IMR-90 (cell line): ENCODE measurements at regions not wholly inside any gene's neighbourhood (a gene's known extent, or its start where the extent isn't known, plus 50 kb on each side); places are given as distances from the start of the nearest gene placed in this dataset.

Source experiments
- ATAC-seq: fragments of 200-7000 bp; cut with Tn5 transposase; 2 replicates; pipeline ENCODE4 v1.9.1; 2020; ENCODE audit warnings: low read depth, mild to moderate bottlenecking, moderate library complexity
- BruUV-seq: library from RNA; stranded (reverse); fragments of 400-500 nt; replicated peaks from 2 replicates; lab custom pipeline; 2021; lab: Mats Ljungman, UMichigan
- CTCF ChIA-PET: fragments of 300-600 bp; formaldehyde crosslinking; extraction: SDS; loops from one replicate; lab custom pipeline; 2021; ENCODE audit warnings: antibody characterized with exemption; lab: Yijun Ruan, JAX
- POLR2A ChIA-PET: fragments of 300-600 bp; sonication (Branson Sonifier 250); formaldehyde crosslinking; loops from one replicate; lab custom pipeline; 2022; ENCODE audit warnings: antibody characterized with exemption; ENCODE audit not compliant: unreplicated experiment; lab: Charles Lee
- DNase-seq: peaks from one replicate; pipeline ENCODE4 v3.0.0; 2013
- H2AFZ ChIP-seq: replicated peaks from 2 replicates; pipeline ENCODE3; 2013; ENCODE audit warnings: low read length, mild to moderate bottlenecking; ENCODE audit not compliant: poor library complexity
- H2AK5ac ChIP-seq: 2 replicates; pipeline ENCODE4 v1.6.1; 2013; ENCODE audit warnings: low read depth, low read length, inconsistent platforms
- H2AK9ac ChIP-seq: replicated peaks from 2 replicates; pipeline ENCODE3; 2013; ENCODE audit warnings: mild to moderate bottlenecking, low read depth, low read length, moderate library complexity; ENCODE audit not compliant: poor library complexity
- H2BK120ac ChIP-seq: 2 replicates; pipeline ENCODE4 v1.6.1; 2013; ENCODE audit warnings: low read depth, low read length, inconsistent platforms
- H2BK15ac ChIP-seq: 3 replicates; pipeline ENCODE4 v1.6.1; 2013; ENCODE audit warnings: low read depth, low read length, inconsistent platforms
- H2BK20ac ChIP-seq: 2 replicates; pipeline ENCODE4 v1.6.1; 2013; ENCODE audit warnings: low read depth, mild to moderate bottlenecking, inconsistent platforms, low read length, moderate library complexity
- H2BK5ac ChIP-seq: 2 replicates; pipeline ENCODE4 v1.6.1; 2013; ENCODE audit warnings: mild to moderate bottlenecking, low read depth, low read length, inconsistent platforms; ENCODE audit not compliant: poor library complexity, severe bottlenecking
- H3K14ac ChIP-seq: replicated peaks from 2 replicates; pipeline ENCODE4 v1.6.1; 2013; ENCODE audit warnings: low read depth, low read length, inconsistent platforms
- H3K18ac ChIP-seq: 2 replicates; pipeline ENCODE4 v1.6.1; 2013; ENCODE audit warnings: low read depth, low read length, control low read depth
- H3K23ac ChIP-seq: 2 replicates; pipeline ENCODE4 v1.6.1; 2013; ENCODE audit warnings: low read depth, low read length, inconsistent platforms
- H3K27ac ChIP-seq: 2 replicates; pipeline ENCODE4 v1.5.1; 2013; ENCODE audit warnings: mild to moderate bottlenecking, control low read depth, low read length; ENCODE audit not compliant: insufficient read depth
- H3K27me3 ChIP-seq: 2 replicates; pipeline ENCODE4 v1.6.1; 2013; ENCODE audit warnings: low read length; ENCODE audit not compliant: control insufficient read depth, insufficient read depth
- H3K36me3 ChIP-seq: 2 replicates; pipeline ENCODE4 v1.6.1; 2013; ENCODE audit warnings: low read length, mixed read lengths; ENCODE audit not compliant: control insufficient read depth, insufficient read depth
- H3K4ac ChIP-seq: 2 replicates; pipeline ENCODE4 v1.6.1; 2013; ENCODE audit warnings: low read depth, low read length, inconsistent platforms
- H3K4me1 ChIP-seq: 2 replicates; pipeline ENCODE4 v1.6.1; 2013; ENCODE audit warnings: low read length, mixed read lengths; ENCODE audit not compliant: control insufficient read depth, insufficient read depth
- H3K4me2 ChIP-seq: 2 replicates; pipeline ENCODE4 v1.6.1; 2013; ENCODE audit warnings: low read depth, mild to moderate bottlenecking, control low read depth, low read length, moderate library complexity
- H3K4me3 ChIP-seq: 2 replicates; pipeline ENCODE4 v1.5.1; 2013; ENCODE audit warnings: low read depth, mild to moderate bottlenecking, control low read depth, low read length, moderate library complexity; ENCODE audit not compliant: insufficient read depth
- H3K56ac ChIP-seq: 2 replicates; pipeline ENCODE4 v1.6.1; 2013; ENCODE audit warnings: low read length, inconsistent platforms; ENCODE audit not compliant: insufficient read depth; ENCODE audit errors: extremely low read depth
- H3K79me1 ChIP-seq, 2 experiments: 2 replicates each; pipeline ENCODE4 v1.6.1; 2013; ENCODE audit warnings: low read length in 2 of 2, inconsistent platforms in 1 of 2, low read depth in 1 of 2
- H3K9ac ChIP-seq: 2 replicates; pipeline ENCODE4 v1.6.1; 2013; ENCODE audit warnings: low read depth, low read length, control low read depth
- H3K9me1 ChIP-seq: 2 replicates; pipeline ENCODE4 v1.6.1; 2013; ENCODE audit warnings: low read length, inconsistent platforms; ENCODE audit not compliant: insufficient read depth
- H3K9me3 ChIP-seq: 2 replicates; pipeline ENCODE4 v1.6.1; 2013; ENCODE audit warnings: low read length; ENCODE audit not compliant: control insufficient read depth, insufficient read depth
- H4K20me1 ChIP-seq: 2 replicates; pipeline ENCODE4 v1.6.1; 2013; ENCODE audit warnings: low read length, inconsistent platforms; ENCODE audit not compliant: insufficient read depth
- H4K5ac ChIP-seq: 2 replicates; pipeline ENCODE4 v1.6.1; 2013; ENCODE audit warnings: mild to moderate bottlenecking, low read depth, low read length, control low read depth
- H4K8ac ChIP-seq, 2 experiments: 2 replicates each; pipeline ENCODE4 v1.6.1; 2013; ENCODE audit warnings: low read depth in 2 of 2, low read length in 2 of 2, control low read depth in 1 of 2, inconsistent platforms in 1 of 2
- H4K91ac ChIP-seq: 2 replicates; pipeline ENCODE4 v1.6.1; 2013; ENCODE audit warnings: low read depth, low read length, inconsistent platforms; ENCODE audit not compliant: insufficient read depth
- FOS ChIP-seq: fragments of 150-350 bp; IDR thresholded peaks from 2 replicates; pipeline ENCODE4 v1.6.1; 2016; ENCODE audit warnings: low read depth, low read length
- MAZ ChIP-seq: IDR thresholded peaks from 2 replicates; pipeline ENCODE4 v1.6.1; 2012; ENCODE audit warnings: low read depth, mild to moderate bottlenecking, low read length, improper control_type of control experiment, moderate library complexity, borderline replicate concordance
- NFE2L2 ChIP-seq: fragments of 150-350 bp; IDR thresholded peaks from 2 replicates; pipeline ENCODE4 v1.6.1; 2016; ENCODE audit warnings: low read depth, mild to moderate bottlenecking, low read length
- POLR2A ChIP-seq: IDR thresholded peaks from 2 replicates; pipeline ENCODE4 v1.6.1; 2012; ENCODE audit warnings: mild to moderate bottlenecking, low read depth, low read length
- RAD21 ChIP-seq: IDR thresholded peaks from 2 replicates; pipeline ENCODE4 v1.6.1; 2012; ENCODE audit warnings: low read length, improper control_type of control experiment
- RFX5 ChIP-seq: IDR thresholded peaks from 2 replicates; pipeline ENCODE4 v1.8.0; 2012; ENCODE audit warnings: low read depth, mild to moderate bottlenecking, low read length, moderate library complexity
- USF2 ChIP-seq: fragments of 150-350 bp; IDR thresholded peaks from 2 replicates; pipeline ENCODE4 v1.6.1; 2017; ENCODE audit warnings: mild to moderate bottlenecking, antibody characterized with exemption, low read length, low read depth
- WGBS, 2 experiments: methylation state at CpG; one replicate each; pipeline versions ENCODE4 v1.1.5 to v1.1.7; 2013; ENCODE audit warnings: missing lambda C conversion rate in 2 of 2; ENCODE audit not compliant: insufficient read length in 1 of 2; ENCODE audit errors: extremely low coverage in 2 of 2; 5-methylcytosine and 5-hydroxymethylcytosine counted together
- dilution Hi-C: fragments of 300-500 bp; cut with HindIII; formaldehyde crosslinking; loops from one replicate; pipeline ENCODE4 v1.14.3; 2018; ENCODE audit warnings: low sequenced_read_pairs; ENCODE audit not compliant: unreplicated experiment
- in situ Hi-C: fragments of 300-500 bp; cut with MboI; formaldehyde crosslinking; loops from 3 replicates; pipeline ENCODE4 v1.14.3; 2019; ENCODE audit warnings: low sequenced_read_pairs, inconsistent platforms, mixed read lengths
- intact Hi-C: fragments of 100-400 bp; cut with micrococcal nuclease; formaldehyde crosslinking; loops from 2 replicates; pipeline ENCODE4 v1.10.0; 2022

DNA sequence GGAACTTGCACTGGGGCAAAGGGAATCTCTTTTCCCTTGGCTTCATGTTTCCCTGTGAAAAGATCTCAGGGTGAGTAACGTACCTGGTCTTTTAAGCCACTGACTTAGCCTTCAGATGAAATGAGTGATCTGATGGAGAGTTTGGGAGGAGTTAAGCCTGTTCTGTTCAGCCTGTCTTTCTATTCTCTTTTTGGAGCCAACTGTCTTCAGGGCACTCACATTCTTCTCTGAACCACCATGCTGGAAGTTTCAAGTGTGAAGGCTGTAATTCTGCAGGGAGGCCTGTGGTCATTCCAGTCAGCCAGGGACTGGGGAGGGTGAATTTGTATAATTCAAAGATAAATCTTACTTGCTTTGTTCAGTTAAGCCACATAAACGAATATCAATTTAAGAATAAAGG, 722.2 kb upstream of the SEMA6A start:
- no CpG with 5 or more reads among the region's 2 CpGs for WGBS, 2 experiments
- POLR2A ChIA-PET: no interaction called here
- H3K14ac ChIP-seq: no peak overlapping the region

More for the DNA sequence above, 722.2 kb upstream of the SEMA6A start:
- no peak overlapping the region for H2AK5ac ChIP-seq
- H3K23ac ChIP-seq: no peak overlapping the region
- H2BK15ac ChIP-seq: no peak overlapping the region
- no peak overlapping the region for H2BK20ac ChIP-seq
- H3K56ac ChIP-seq: no peak overlapping the region
- TF ChIP-seq NFE2L2 (no peak), RAD21 (no peak), RFX5 (no peak), MAZ (no peak), POLR2A (no peak), USF2 (no peak), FOS (no peak)
- no peak overlapping the region for H2BK120ac ChIP-seq
- H2AFZ ChIP-seq: no peak overlapping the region
- H3K4ac ChIP-seq: no peak overlapping the region
- no peaks in the 10 kb centered on the region for H4K20me1 ChIP-seq
- H3K4me2 ChIP-seq: no peak overlapping the region
- H3K27ac ChIP-seq: no peak overlapping the region
- dilution Hi-C loops: no loop called here
- H2BK5ac ChIP-seq: no peak overlapping the region
- H3K4me3 ChIP-seq: no peak overlapping the region
- no peak overlapping the region for H4K5ac ChIP-seq
- no peak overlapping the region for H2AK9ac ChIP-seq
- DNase-seq (no peak), ATAC-seq (no peak)
- H3K4me1 ChIP-seq: no peaks in the 10 kb centered on the region
- BruUV-seq: no TSS peak
- intact Hi-C loops: no loop called here
- H3K79me1 ChIP-seq: no peaks in the 10 kb centered on the region
- CTCF ChIA-PET: no interaction called here
- H4K91ac ChIP-seq: no peak overlapping the region
- in situ Hi-C loops: no loop called here
- H3K27me3 ChIP-seq: no peaks in the 10 kb centered on the region
- no peaks in the 10 kb centered on the region for H3K36me3 ChIP-seq
- no peak overlapping the region for H3K9ac ChIP-seq
- no peak overlapping the region for H3K18ac ChIP-seq
- peaks cover 2% of the 10 kb centered on the region; the same call in 1 of the 2 replicates for H3K9me3 ChIP-seq
- H3K9me1 ChIP-seq: no peaks in the 10 kb centered on the region
- H4K8ac ChIP-seq: no peak overlapping the region
